HG02759 (cell line): ENCODE measurements at regions not wholly inside any gene's neighbourhood (a gene's known extent, or its start where the extent isn't known, plus 50 kb on each side); places are given as distances from the start of the nearest gene placed in this dataset.

Source experiments
- ATAC-seq: cut with Tn5 transposase; IDR thresholded peaks from one replicate; pipeline ENCODE4 v1.9.1; 2021; ENCODE audit warnings: mild to moderate bottlenecking, moderate library complexity; ENCODE audit not compliant: unreplicated experiment

DNA sequence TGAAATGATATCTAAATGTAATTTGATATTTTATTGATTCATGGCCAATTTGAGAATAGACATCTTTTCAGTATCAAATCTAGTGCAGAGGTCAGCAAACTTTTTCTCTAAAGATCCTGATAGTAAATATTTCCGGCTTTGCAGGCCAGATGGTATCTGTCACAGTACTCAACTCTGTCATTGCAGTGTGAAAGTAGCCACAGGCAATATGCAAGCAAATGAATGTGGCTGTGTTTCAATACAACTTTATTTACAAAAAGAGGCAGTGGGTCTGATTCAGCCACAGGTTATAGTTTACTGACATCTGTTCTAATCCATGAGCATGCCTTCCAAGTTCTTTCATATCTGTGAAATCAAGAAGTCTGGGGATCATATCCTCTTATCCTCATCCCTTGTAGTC, 221.2 kb downstream of the PRDM2 start:
- no peak for ATAC-seq

DNA sequence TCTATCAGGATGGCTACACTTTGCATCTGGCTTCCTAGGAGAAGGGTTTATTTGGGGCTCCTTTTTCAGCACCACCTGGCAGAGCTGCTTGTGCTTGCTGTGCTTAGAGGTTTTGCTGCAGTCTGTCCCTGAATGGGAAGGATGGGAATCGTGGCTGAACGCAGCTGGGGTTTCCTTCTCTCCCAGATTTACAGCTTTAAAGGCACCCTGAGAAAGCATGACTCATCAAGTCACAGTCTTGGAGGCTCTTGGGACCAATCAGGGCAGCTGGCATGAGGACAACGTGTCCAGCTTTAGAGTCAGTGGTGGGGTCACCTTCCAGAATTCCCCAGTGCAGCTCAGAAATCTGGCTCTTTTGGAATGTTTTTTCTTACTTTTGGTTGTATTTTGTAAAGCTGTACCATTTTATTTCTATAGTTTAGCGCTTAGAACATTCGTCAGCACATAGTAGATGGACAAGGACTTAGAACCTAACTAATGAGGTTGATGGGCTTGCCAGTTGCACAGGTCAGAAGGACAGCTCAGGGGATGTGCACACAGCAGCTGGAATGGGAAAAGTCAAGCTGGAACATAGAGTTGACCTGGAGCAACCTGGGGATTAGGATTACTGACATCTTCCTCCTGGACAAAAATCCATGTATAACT, 222.6 kb downstream of the PRDM2 start:
- ATAC-seq = no peak

DNA sequence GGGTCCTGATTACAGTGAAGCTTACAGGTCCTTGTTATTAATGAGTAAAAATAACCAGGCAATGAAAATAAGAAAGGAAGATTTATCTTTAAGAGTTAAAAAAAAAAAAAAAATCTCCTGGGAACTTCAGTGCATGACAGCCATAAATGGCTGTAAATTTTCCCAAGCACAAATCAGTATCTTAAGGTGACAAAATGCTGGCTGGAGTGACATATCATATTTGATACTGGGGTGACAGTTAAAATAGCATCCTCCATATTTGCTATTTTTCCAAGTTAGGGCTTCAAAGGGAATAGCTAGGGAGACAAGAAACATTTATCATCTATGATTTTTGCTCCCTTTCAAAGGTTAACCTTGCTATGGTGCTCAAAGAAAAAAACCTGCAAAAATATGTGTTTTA, 226.6 kb downstream of the PRDM2 start:
- no peak for ATAC-seq

DNA sequence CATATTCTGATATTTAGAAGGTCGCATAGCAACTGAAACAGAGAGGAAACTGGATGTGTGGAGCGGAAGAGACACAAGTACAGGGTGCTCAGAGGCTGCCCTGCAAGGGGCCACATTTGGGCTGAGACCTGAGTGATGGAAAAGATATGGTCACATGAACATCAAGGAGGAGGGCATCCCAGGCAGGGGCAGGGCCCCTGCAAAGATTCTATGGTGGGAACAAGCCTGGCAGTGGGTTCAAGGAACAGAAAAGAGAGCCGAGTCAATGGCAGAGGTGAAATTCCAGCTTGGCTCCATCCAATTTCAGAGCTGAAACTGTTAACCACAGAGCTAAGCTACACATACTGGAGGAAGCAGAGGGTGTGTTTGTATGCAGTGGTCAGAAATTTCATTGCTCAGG, 227.7 kb downstream of the PRDM2 start:
- no peak for ATAC-seq

DNA sequence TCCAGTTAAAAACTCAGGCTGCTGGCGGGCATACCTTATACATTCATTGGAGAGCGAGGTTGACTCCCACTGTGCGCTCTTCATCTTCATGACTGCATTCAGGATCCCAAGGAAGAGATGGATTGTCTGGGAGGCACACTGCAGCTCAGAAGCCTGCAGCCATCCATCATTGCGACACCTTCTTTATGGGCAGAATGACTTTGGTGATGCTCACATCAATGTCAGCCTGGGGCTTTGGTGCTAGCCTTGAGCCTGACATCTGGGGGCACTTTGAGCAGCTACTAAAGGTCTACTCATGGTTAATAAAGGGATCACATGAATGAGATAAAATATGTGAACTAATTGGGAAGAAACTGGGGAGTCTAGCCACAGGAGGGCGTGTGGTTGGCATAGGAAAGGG, 229.3 kb downstream of the PRDM2 start:
- no peak for ATAC-seq

DNA sequence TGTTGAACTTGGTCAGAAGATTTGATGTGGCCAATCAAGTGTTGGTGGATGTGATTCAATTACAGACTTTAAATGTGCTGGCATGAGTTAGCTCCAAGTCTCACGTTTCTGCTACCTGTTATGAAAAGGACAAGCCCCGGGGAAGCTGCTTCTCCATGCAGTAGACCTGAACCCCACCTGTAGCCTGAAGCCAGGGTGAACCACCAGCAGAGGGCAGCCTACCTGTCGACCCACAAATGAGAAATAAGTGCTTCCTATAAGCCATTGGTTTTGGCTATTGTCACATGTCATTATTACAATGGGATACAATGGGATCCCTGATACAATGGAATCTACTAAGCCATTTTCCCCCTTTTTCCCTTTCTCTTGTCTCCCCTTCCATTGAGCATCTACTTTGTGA, 230.2 kb downstream of the PRDM2 start:
- ATAC-seq = no peak

DNA sequence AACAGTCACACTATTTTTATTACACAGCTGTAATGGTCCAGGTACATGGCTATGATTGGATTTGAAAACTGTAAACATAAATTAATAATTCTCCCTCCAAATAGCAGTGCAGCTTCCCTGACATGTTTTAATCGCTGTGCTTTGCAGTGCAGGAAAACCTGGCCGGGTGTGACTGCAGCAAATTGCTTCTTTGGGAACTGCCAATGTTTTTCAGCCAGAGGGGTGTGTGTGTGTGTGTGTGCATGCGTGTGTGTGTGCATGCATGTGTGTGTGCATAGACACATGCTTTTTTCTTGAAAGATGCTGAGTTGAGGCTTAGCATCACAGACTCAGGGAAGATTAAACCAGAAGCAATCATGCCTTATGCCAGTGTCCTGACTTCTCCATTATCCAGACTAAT, 231.2 kb downstream of the PRDM2 start:
- ATAC-seq = no peak

DNA sequence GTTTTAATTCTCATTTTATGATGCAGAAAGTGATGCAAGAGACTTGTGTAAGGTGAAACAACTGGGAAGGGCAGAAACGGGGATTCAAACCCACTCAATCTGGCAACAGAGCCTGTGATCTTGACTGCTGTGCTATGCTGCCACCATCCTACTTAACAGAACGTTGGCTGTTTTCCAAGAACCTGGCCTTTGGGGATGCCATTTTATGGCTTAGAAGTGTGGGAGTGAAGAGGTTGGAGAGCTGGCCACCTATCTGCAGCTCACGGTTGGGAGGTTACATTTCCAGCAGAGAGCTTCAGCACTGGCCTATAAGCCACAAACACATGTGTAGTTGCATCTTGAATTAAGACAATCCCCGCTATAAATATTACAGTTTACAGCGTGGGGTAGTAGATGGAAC, 235.3 kb downstream of the PRDM2 start:
- ATAC-seq = no peak

DNA sequence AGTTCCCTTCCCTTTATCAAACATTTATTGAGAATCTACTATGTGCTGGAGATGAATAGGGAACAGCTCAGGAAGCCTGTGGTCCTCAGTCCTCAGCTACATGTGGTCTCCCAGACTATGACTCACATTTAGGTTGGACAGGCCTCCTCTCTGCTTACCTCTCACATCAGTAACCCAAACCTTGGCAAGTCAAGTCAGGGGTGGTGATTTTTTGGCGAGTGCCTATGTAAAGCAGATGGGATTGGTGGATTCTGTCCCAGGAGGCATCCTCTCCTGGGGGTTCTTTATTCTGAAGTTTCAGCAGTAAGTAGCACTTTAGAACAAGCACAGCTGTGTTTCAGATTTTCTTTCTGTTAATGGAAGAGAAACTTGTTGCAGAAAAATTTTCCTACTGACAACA, 241.3 kb downstream of the PRDM2 start:
- ATAC-seq = no peak

DNA sequence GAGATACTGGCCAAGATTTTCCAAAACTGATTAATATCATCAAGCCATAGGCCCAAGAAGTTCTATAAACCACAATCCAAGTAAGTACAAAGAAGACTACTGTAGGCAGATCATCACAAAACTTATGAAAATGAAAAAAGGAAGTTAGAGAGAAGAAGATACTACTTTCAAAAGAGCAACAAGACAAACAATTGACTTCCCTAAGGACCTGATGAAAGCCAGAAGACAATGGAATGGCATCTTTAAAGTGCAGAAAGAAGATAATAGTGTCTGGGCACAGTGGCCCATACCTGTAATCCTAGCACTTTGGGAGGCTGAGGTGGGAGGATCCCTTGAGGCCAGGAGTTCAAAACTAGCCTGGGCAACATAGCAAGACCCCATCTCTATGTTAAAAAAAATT, 243.1 kb downstream of the PRDM2 start:
- no peak for ATAC-seq

DNA sequence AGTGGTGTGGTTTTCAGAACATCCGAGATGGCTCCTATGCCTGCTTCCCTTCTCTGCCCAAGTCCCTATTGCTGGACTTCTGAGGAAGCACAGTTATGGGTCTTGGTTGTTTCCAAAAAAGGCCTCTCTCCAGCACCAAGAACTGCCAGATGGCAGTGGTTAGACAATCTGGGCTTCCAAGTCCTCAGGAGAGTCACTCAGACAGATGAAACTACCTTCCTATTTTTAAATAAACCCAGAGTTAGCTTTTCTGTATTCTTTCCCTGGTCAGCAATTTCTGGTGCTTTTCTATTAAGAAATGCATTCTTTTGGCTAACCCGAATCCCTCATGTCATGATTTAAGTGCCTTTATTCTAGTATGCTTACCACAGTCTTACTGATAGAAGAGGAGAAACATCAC, 245.9 kb downstream of the PRDM2 start:
- no peak for ATAC-seq

DNA sequence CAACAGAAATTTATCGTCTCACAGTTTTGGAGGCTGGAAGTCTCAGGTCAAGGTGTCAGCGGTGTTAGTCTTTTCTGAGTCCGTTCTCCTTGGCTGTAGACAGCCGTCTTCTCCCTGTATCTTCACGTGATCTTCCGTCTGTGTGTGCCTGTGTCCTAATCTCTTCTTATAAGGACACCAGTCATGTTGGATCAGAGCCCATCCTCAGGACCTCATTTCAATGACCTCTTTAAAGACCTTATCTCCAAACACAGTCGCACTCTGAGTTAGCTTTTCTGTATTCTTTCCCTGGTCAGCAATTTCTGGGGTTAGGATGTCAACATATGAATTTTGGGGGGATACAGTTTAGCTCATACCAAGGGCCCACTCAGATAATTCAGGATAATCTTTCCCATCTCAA, 247.7 kb downstream of the PRDM2 start:
- no peak for ATAC-seq

DNA sequence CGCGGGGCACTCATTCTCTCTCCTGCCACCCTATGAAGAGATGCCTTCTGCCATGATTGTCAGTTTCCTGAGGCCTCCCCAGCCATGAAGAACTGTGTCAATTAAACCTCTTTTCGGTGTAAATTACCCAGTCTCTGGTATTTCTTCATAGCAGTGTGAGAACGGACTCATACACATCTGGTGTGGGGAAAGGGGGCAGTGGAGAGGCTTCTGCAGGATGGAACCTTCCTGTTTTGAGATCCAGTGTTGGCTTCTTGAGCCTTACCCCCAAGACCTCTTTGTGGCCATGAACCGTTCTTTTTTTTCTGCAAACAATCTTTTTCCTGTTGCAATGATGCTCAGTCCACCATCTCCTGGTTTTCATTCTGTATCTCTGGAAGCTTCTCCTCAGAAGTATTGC, 248.4 kb downstream of the PRDM2 start:
- ATAC-seq = no peak

DNA sequence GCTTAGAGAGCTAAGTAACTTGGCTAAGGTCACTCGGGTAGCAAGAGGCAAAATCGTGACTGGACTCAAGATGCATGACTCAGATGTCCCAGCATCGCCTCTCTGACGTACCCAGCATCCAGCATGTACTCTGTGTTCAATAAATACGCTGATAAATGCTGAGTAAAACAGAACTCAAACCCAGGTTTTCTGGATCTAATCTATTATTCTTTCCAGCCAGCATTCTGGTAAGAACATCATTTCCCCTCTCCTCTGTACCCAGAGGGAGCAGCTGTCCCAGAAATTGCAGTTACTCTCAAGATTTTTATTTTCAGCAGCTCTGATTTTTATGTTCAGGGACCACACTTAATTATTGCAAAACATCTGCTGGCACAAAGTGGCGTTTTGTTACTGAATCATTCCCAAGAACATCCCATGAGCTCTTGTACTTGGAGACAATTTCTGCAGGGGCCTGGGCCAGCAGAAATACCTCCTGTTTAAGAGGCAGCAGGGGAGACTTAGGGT, 249.0 kb downstream of the PRDM2 start:
- ATAC-seq = no peak

DNA sequence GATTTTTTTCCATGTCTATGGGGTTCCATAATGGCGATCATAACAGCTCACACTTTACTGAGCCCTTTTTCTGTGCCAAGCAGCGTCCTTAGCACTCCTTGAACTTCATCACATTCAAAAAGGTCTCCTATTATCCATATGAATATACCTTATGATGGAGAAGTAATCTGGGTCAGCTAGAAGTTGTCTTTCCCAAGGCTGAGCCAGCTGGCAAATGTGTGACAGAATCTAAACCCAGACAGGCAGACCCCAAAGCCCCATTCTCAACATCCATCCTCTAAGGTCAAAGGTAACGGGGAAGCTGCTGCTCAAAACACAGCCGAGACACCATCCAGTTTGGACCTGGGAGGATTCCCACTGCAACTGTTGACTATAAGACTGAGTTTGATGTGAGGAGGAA, 249.6 kb downstream of the PRDM2 start:
- ATAC-seq = no peak

DNA sequence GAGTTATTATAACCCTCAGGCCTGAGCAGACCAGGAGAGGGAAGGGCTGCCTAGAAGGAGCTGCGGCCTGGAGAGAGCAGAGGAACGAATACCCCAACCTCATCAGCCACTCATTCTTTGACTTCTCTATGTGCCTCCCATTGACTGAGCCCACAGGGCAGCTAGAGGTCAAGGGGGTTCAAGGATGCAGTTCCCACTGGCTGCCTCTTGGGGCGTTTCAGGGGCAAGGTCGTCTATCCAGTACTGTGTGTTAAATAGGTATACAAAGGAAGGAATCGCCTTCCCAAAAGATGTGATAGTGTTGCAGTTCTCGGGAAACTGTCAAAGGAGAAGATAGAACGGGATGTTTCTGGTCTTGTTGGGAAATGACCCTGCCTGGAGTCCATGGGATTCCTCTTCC, 250.6 kb downstream of the PRDM2 start:
- no peak for ATAC-seq

DNA sequence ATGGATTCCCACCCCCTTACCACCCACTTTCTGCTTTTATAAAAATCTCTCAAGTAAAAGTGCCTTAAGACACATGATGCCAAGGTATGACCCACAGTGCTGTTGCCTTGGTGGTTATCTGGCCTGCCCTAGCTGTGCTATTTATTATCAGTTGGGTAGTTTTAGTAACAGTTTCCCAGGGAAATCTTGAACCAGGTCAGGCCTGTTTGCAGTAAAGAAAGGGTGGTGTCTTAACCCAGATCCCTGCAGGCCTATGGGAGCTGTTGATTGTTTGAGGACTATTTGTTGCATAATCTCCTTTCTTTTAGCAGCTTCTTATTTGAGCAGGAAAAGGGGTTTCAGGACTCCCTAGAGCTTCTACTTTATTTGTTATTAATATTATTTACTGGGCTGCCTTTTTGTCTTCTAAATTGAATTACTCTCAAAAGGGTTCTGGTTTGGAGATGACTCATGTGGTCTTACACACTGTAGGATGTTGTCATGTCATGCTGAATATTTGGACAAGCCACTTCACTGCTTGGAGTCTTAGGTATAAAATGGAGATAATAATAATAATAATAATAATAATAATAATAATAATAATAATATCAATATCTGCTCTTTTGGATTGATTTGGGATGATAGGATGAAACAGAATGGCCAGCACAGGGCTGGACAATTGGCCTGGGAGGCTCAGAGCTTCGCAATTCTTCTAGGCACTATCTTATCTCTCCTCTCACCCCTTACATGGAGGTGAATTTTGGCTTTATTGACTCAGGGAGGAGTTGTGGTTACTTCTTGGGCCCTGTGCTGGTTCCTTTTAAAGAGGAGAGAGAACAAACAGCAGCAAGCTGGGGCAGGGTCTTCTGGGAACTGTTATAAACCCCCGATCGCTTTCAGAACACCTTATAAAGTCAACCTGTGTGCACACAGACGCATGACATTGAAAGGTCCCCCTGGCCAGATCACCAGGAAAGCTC, 252.1 kb downstream of the PRDM2 start:
- ATAC-seq = no peak

DNA sequence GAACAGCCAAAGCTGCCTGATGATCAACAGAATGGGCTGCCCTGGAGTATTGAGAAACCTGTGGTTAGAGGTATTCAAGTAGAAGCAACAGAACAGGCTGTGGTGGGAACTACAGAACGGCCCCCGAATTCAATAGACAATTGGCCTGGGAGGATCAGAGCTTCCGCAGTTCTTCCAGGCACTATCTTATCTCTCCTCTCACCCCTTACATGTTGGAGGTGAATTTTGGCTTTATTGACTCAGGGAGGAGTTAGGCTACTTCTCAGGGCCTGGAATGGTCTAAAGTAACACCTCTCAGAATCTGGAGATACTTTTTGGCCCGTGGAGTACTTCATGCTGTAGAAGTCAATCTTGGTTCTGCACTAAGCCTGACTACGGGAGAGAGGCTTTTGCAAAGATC, 253.0 kb downstream of the PRDM2 start:
- no peak for ATAC-seq

DNA sequence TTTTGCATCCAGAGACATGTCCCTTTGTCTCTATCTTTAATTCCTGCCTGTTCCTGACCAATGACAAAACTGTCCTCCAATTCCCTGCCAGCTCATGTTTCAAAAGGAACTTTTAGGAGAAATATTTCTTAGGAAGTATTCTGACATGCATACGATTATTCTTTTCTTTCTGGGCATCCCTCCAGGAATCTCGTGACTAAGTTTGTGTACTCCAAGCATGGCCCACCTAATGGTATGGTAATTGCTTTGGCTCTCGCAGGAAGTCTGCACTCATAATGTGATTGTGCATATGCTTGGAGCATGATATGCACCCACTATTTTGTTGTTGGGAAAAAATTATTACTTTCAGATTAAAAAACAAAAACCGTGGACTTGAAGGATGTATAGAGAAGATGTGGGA, 256.4 kb downstream of the PRDM2 start:
- ATAC-seq = no peak

DNA sequence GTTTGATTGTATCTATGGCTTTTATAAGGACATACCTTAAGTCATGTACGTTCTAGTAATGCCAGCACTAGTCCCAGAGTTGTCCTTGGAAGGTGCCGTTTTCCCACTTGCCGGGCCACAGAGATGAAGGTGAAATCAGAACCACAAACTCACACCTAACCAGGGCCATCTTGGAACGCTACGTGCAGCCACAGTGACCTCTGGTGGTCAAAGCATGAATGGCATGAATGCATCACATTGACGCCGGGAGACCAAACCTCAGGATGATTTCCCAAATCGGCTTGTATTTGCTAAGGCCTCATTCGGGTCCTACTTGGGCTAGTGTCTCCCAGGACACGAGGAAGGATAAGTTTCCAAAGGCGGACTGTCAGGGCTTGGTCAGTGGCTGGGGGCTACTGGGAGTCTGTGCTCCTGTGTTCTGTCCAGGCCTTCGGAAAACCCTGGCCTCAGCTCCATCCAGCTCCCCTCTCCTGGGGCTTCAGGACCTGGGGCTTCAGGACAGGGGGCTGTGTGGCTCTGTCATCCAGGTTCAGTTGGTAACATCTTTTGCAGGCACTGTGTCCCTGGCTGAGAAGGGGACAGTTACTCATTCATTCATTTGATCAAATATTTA, 260.5 kb downstream of the PRDM2 start:
- no peak for ATAC-seq

DNA sequence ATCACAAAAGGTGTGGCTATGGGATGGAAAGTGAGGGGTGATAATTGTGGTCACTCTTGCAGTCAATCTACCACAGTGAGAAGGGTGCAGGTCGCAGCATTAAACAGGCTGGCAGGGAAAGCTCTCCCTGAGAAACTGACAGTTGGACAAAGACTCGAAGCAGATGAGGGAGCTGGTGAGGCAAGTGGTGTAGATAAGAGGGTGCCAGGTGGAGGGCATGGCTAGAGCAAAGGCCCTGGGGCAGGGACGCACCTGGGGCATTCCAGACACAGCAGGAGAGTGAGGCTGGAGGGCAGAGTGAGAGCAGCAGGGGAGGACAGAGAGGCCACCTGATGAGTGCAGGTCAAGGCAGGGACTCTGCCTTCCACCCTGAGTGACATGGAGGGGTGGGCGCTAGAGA, 264.8 kb downstream of the PRDM2 start:
- no peak for ATAC-seq
